ENCODE measurements at regions not wholly inside any gene's neighbourhood (a gene's known extent, or its start where the extent isn't known, plus 50 kb on each side); places are given as distances from the start of the nearest gene placed in this dataset.

DNA sequence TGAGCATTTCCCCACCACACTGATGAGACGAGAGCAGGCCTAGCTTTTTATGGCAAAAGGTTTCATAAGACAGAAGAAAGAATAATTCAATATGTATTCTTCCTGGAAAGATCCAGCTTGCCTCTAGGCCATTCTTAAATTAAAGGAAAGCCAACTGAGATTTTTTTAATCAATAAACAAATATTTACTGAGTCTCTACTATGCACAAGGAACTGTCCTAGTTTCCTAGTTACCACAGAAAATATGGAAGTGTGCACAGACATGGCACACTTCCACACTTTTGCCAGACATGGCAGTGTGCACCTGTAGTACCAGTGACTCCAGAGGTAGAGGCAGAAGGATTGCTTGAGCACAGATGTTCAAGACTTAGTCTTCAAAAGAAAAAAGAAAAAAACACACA is 281.0 kb downstream of the CETN3 start:
- no peaks in the 10 kb centered on the region for H3K4me1 Mint-ChIP-seq (ENCODE audit: low read depth, unreplicated experiment)
- no peaks in the 10 kb centered on the region for H3K36me3 Mint-ChIP-seq (ENCODE audit: unreplicated experiment)
- H3K27ac Mint-ChIP-seq (ENCODE audit: unreplicated experiment) = no peak overlapping the region
- H3K9me3 Mint-ChIP-seq (ENCODE audit: unreplicated experiment) = no peaks in the 10 kb centered on the region
- DNase-seq = no peak
- no peak overlapping the region for H3K4me3 Mint-ChIP-seq (ENCODE audit: unreplicated experiment)
- TF ChIP-seq, protein P1, sequence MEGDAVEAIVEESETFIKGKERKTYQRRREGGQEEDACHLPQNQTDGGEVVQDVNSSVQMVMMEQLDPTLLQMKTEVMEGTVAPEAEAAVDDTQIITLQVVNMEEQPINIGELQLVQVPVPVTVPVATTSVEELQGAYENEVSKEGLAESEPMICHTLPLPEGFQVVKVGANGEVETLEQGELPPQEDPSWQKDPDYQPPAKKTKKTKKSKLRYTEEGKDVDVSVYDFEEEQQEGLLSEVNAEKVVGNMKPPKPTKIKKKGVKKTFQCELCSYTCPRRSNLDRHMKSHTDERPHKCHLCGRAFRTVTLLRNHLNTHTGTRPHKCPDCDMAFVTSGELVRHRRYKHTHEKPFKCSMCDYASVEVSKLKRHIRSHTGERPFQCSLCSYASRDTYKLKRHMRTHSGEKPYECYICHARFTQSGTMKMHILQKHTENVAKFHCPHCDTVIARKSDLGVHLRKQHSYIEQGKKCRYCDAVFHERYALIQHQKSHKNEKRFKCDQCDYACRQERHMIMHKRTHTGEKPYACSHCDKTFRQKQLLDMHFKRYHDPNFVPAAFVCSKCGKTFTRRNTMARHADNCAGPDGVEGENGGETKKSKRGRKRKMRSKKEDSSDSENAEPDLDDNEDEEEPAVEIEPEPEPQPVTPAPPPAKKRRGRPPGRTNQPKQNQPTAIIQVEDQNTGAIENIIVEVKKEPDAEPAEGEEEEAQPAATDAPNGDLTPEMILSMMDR (IDR thresholded peaks at IDR 0.05; ENCODE audit: partially characterized antibody, unreplicated experiment) = no peak
- H3K27me3 Mint-ChIP-seq (ENCODE audit: unreplicated experiment) = peaks cover 2% of the 10 kb centered on the region

DNA sequence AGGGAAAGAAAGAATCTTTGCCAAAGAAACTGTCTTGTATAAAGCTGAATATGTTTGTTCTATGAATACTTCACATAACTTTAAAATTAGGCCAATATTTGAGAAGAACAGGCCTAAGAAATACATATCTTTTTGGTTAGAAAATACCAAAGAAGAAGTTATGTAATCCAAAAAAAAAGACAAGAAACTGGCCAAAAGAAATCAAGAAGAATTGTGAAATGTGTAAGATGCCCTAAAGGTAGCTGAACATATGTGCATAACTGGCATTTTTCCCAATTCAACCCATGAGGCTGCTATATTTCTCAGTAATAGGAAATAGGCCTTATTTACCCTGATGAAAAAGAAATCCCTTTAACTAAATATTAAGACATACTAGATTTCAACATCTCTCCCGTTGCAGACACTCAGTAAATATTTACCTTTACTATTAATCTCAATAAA is 290.0 kb downstream of the CETN3 start:
- Mint-ChIP-seq H3K9me3 (ENCODE audit: unreplicated experiment) (no peaks in the 10 kb centered on the region), H3K27me3 (ENCODE audit: unreplicated experiment) (no peaks in the 10 kb centered on the region), H3K4me1 (ENCODE audit: low read depth, unreplicated experiment) (peaks cover 7% of the 10 kb centered on the region), H3K27ac (ENCODE audit: unreplicated experiment) (no peak overlapping the region), H3K36me3 (ENCODE audit: unreplicated experiment) (no peaks in the 10 kb centered on the region), H3K4me3 (ENCODE audit: unreplicated experiment) (no peak overlapping the region)
- TF ChIP-seq, protein P1 (IDR thresholded peaks at IDR 0.05; ENCODE audit: partially characterized antibody, unreplicated experiment) = no peak
- DNase-seq = no peak

DNA sequence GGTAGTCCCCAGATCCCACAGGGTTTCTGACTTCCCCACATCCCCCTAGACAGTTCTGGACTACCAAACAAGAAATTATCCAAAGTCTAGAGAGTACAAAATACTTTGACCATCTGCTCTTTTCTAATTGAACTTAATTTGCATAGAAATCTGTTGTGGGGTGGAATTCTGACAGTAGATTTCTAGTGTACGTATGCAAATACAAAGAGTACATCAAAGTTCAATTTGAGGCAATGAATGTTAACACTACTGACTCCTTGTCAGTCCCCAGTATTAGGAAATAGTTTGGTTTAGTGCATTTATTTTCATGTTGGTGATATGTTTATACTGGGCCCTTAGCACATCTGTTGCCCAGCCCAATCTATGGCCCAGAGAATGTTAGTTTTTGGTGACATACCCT is 292.6 kb downstream of the CETN3 start:
- no peaks in the 10 kb centered on the region for H3K27me3 Mint-ChIP-seq (ENCODE audit: unreplicated experiment)
- no peak overlapping the region for H3K4me3 Mint-ChIP-seq (ENCODE audit: unreplicated experiment)
- H3K9me3 Mint-ChIP-seq (ENCODE audit: unreplicated experiment) = no peaks in the 10 kb centered on the region
- no peak for DNase-seq
- TF ChIP-seq, protein P1 (IDR thresholded peaks at IDR 0.05; ENCODE audit: partially characterized antibody, unreplicated experiment) = no peak
- no peak overlapping the region for H3K27ac Mint-ChIP-seq (ENCODE audit: unreplicated experiment)
- peaks cover 11% of the 10 kb centered on the region for H3K4me1 Mint-ChIP-seq (ENCODE audit: low read depth, unreplicated experiment)
- H3K36me3 Mint-ChIP-seq (ENCODE audit: unreplicated experiment) = no peaks in the 10 kb centered on the region

DNA sequence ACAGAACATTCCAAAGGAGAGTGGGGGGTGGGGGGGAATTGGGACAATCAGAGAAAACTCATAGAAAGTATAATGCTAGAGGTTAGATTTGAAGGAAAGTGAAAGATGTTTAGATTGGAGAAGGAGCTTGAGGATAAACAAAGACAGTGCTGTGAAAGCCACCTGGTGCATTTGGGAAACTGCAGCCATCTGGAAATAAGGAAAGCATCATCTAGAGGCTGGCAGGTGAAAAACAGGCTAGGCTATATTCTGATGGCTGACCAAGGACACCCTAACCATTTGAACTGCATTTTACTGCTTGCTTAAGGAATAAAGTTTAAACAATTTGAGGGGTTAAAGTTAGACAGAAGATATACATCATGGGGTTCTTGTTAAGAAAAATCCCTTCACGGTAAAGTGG is 296.4 kb downstream of the CETN3 start:
- Mint-ChIP-seq H3K4me1 (ENCODE audit: low read depth, unreplicated experiment) (peaks cover 17% of the 10 kb centered on the region), H3K36me3 (ENCODE audit: unreplicated experiment) (no peaks in the 10 kb centered on the region), H3K27me3 (ENCODE audit: unreplicated experiment) (peaks cover 3% of the 10 kb centered on the region), H3K9me3 (ENCODE audit: unreplicated experiment) (no peaks in the 10 kb centered on the region), H3K27ac (ENCODE audit: unreplicated experiment) (no peak overlapping the region), H3K4me3 (ENCODE audit: unreplicated experiment) (no peak overlapping the region)
- TF ChIP-seq, protein P1 (IDR thresholded peaks at IDR 0.05; ENCODE audit: partially characterized antibody, unreplicated experiment) = no peak
- DNase-seq = no peak

DNA sequence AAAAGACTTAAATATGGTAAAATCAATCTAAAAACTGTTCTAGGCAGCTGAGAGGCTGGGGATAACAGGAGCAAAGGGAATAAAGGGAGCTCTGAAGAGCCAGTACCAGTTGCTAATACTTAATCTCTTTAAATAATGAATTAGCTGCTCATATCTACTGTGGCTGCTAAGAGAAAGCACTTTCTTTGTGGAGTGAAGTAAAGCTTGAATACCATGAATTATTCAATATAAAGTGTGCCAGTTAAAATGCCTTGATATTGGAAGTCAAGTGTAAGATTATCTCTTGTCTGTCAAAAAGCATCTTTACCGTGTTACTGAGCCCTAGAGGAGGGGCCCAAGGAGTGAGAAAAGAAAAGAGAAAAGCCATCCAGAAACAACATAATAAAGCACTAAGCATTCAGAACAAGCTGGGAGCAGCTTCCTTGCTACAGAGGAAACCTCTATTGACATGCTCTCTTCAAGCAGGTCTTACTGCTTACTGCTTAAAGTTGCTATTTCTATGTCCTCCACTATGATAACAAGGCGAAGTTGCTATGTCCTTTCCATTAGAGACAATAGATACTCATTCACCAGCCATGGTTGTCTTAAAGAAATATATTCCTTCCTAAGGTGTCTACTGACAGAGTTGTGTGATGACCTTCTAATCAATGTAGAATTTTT is 297.4 kb downstream of the CETN3 start:
- Mint-ChIP-seq H3K36me3 (ENCODE audit: unreplicated experiment) (no peaks in the 10 kb centered on the region), H3K9me3 (ENCODE audit: unreplicated experiment) (no peaks in the 10 kb centered on the region), H3K4me3 (ENCODE audit: unreplicated experiment) (no peak overlapping the region), H3K27ac (ENCODE audit: unreplicated experiment) (no peak overlapping the region), H3K4me1 (ENCODE audit: low read depth, unreplicated experiment) (peaks cover 17% of the 10 kb centered on the region), H3K27me3 (ENCODE audit: unreplicated experiment) (peaks cover 3% of the 10 kb centered on the region)
- TF ChIP-seq, protein P1 (IDR thresholded peaks at IDR 0.05; ENCODE audit: partially characterized antibody, unreplicated experiment) = no peak
- DNase-seq = no peak
